ENCODE measurements at regions not wholly inside any gene's neighbourhood (a gene's known extent, or its start where the extent isn't known, plus 50 kb on each side); places are given as distances from the start of the nearest gene placed in this dataset.

DNA sequence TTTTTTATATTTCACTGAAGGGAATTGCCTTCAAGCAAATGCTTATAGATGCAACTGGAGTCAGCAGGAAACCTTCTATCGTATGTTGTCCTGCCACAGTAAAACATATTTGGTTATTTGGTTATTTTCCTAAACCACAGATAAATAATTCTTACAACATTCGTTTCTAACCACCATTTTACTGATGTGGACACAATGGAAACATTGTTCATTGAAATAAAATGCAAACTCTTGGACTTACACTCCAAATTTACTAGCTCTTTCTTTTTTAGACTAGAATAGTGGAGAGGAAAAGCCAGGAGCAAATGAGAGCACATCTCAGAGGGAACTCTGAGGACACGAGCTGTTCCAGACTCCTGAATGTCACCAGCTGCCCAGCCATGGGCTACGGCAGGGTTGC lies 114.8 kb downstream of the RPS12 start:
- H3K9me3 Mint-ChIP-seq (ENCODE audit: insufficient read depth) = no peaks in the 10 kb centered on the region
- no peak overlapping the region for H3K4me2 ChIP-seq (replicated peaks; ENCODE audit: low read depth, low read length, poor library complexity, severe bottlenecking)
- WGBS (ENCODE audit: insufficient coverage) = no CpG with 5 or more reads among the region's 4 CpGs
- H3K27me3 ChIP-seq (replicated peaks in 1 of 4; ENCODE audit: control extremely low read depth in 1 of 4, control insufficient read depth in 3 of 4, insufficient read depth in 4 of 4, low read length in 3 of 4) = peaks cover 0 to 4% (median 0%) of the 10 kb centered on the region in 4 experiments
- POLR2A ChIA-PET = no interaction called here
- no peak overlapping the region for H3K9ac ChIP-seq (ENCODE audit: low read length)
- no peaks in the 10 kb centered on the region for H4K20me1 ChIP-seq (ENCODE audit: control insufficient read depth, insufficient read depth, low read length, poor library complexity, severe bottlenecking)
- no peak overlapping the region for H2AFZ ChIP-seq (ENCODE audit: insufficient read depth, low read depth, low read length, poor library complexity, severe bottlenecking)
- H3K4me1 Mint-ChIP-seq = no peaks in the 10 kb centered on the region
- no peak overlapping the region for H3K27ac ChIP-seq (ENCODE audit: low read length in 2 of 2)
- no peak for DNase-seq
- H3K36me3 ChIP-seq (replicated peaks in 1 of 2; ENCODE audit: control extremely low read depth in 1 of 2, control insufficient read depth in 1 of 2, extremely low read depth in 1 of 2, insufficient read depth in 2 of 2, low read length in 1 of 2) = no peaks in the 10 kb centered on the region
- H3K27me3 Mint-ChIP-seq = peaks cover 33% of the 10 kb centered on the region
- H3K4me1 ChIP-seq (ENCODE audit: control insufficient read depth in 2 of 2, insufficient read depth in 2 of 2, low read length in 2 of 2) = no peaks in the 10 kb centered on the region
- TF ChIP-seq, protein P1, sequence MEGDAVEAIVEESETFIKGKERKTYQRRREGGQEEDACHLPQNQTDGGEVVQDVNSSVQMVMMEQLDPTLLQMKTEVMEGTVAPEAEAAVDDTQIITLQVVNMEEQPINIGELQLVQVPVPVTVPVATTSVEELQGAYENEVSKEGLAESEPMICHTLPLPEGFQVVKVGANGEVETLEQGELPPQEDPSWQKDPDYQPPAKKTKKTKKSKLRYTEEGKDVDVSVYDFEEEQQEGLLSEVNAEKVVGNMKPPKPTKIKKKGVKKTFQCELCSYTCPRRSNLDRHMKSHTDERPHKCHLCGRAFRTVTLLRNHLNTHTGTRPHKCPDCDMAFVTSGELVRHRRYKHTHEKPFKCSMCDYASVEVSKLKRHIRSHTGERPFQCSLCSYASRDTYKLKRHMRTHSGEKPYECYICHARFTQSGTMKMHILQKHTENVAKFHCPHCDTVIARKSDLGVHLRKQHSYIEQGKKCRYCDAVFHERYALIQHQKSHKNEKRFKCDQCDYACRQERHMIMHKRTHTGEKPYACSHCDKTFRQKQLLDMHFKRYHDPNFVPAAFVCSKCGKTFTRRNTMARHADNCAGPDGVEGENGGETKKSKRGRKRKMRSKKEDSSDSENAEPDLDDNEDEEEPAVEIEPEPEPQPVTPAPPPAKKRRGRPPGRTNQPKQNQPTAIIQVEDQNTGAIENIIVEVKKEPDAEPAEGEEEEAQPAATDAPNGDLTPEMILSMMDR (IDR thresholded peaks at IDR 0.05) = no peak
- TF ChIP-seq EZH2 (IDR thresholded peaks at IDR 0.05; ENCODE audit: borderline replicate concordance, insufficient read depth, low read depth, low read length, poor library complexity, severe bottlenecking) = no peak
- no peaks in the 10 kb centered on the region for H3K79me2 ChIP-seq (ENCODE audit: control insufficient read depth, insufficient read depth, low read length)
- CTCF ChIA-PET = no interaction called here
- no peaks in the 10 kb centered on the region for H3K9me3 ChIP-seq (ENCODE audit: control extremely low read depth in 1 of 3, control insufficient read depth in 2 of 3, insufficient read depth in 1 of 3, low read length in 2 of 3)
- no peak for ATAC-seq (ENCODE audit: low read depth)
- intact Hi-C loops (cut with micrococcal nuclease) = no loop called here
- no peak overlapping the region for H3K4me3 Mint-ChIP-seq
- no peak overlapping the region for H3K4me3 ChIP-seq (ENCODE audit: control extremely low read depth in 1 of 5, extremely low read depth in 1 of 5, insufficient read depth in 1 of 5, low read depth in 2 of 5, low read length in 4 of 5)
- no peak overlapping the region for H3K27ac Mint-ChIP-seq

DNA sequence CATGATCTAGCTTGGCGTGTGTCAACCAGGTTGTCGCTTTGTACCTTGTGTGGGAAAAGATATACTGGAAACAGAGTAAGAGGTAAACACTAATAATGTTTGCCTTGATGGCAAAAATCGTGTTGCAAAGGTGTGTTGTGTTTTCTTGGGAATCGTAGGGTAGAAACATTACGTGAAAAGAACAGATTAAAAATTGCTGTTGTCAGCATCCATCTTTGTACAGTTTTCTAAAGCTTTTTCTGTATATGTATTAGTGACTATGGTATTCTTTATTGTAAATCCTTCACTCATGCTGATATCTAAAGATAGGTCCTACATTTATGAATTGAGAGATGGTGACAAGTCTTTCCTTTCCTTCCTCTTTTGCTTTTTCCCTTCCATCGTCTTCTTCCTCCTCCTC lies 116.9 kb downstream of the RPS12 start:
- no peaks in the 10 kb centered on the region for H3K79me2 ChIP-seq (ENCODE audit: control insufficient read depth, insufficient read depth, low read length)
- ATAC-seq (ENCODE audit: low read depth) = no peak
- H3K4me2 ChIP-seq (replicated peaks; ENCODE audit: low read depth, low read length, poor library complexity, severe bottlenecking) = no peak overlapping the region
- POLR2A ChIA-PET = no interaction called here
- Mint-ChIP-seq H3K4me3 (no peak overlapping the region), H3K27ac (no peak overlapping the region), H3K27me3 (peaks cover 32% of the 10 kb centered on the region), H3K9me3 (ENCODE audit: insufficient read depth) (no peaks in the 10 kb centered on the region), H3K4me1 (no peaks in the 10 kb centered on the region)
- H3K9ac ChIP-seq (ENCODE audit: low read length) = no peak overlapping the region
- H3K4me3 ChIP-seq (ENCODE audit: control extremely low read depth in 1 of 5, extremely low read depth in 1 of 5, insufficient read depth in 1 of 5, low read depth in 2 of 5, low read length in 4 of 5) = no peak overlapping the region
- H3K9me3 ChIP-seq (ENCODE audit: control extremely low read depth in 1 of 3, control insufficient read depth in 2 of 3, insufficient read depth in 1 of 3, low read length in 2 of 3) = no peaks in the 10 kb centered on the region
- no peak overlapping the region for H2AFZ ChIP-seq (ENCODE audit: insufficient read depth, low read depth, low read length, poor library complexity, severe bottlenecking)
- no peaks in the 10 kb centered on the region for H3K36me3 ChIP-seq (replicated peaks in 1 of 2; ENCODE audit: control extremely low read depth in 1 of 2, control insufficient read depth in 1 of 2, extremely low read depth in 1 of 2, insufficient read depth in 2 of 2, low read length in 1 of 2)
- intact Hi-C loops (cut with micrococcal nuclease) = no loop called here
- H3K4me1 ChIP-seq (ENCODE audit: control insufficient read depth in 2 of 2, insufficient read depth in 2 of 2, low read length in 2 of 2) = no peaks in the 10 kb centered on the region
- no peaks in the 10 kb centered on the region for H4K20me1 ChIP-seq (ENCODE audit: control insufficient read depth, insufficient read depth, low read length, poor library complexity, severe bottlenecking)
- H3K27me3 ChIP-seq (replicated peaks in 1 of 4; ENCODE audit: control extremely low read depth in 1 of 4, control insufficient read depth in 3 of 4, insufficient read depth in 4 of 4, low read length in 3 of 4) = peaks cover 0 to 4% (median 0%) of the 10 kb centered on the region in 4 experiments
- CTCF ChIA-PET = no interaction called here
- no peak for DNase-seq
- H3K27ac ChIP-seq (ENCODE audit: low read length in 2 of 2) = no peak overlapping the region
- no peak for TF ChIP-seq EZH2 (IDR thresholded peaks at IDR 0.05; ENCODE audit: borderline replicate concordance, insufficient read depth, low read depth, low read length, poor library complexity, severe bottlenecking)
- TF ChIP-seq, protein P1 (IDR thresholded peaks at IDR 0.05) = no peak
- WGBS (ENCODE audit: insufficient coverage) = 72% methylated on average over 5 of the region's 6 CpGs
